Nephron progenitor cell (in vitro differentiated cells): ENCODE measurements at regions not wholly inside any gene's neighbourhood (a gene's known extent, or its start where the extent isn't known, plus 50 kb on each side); places are given as distances from the start of the nearest gene placed in this dataset.
A peak's percentile ranks its signal among the peaks of the same experiment; 100 is the strongest.

ENCODE experiments used
- DNase-seq: peaks from one replicate; pipeline ENCODE4 v3.0.0; 2021
- H3K27ac Mint-ChIP-seq: 2 replicates; pipeline ENCODE4 v1.8.0; 2021; ENCODE audit warnings: mild to moderate bottlenecking, moderate library complexity, mixed read lengths
- H3K27me3 Mint-ChIP-seq: 2 replicates; pipeline ENCODE4 v1.8.0; 2021; ENCODE audit warnings: mild to moderate bottlenecking, low read depth, mixed read lengths; ENCODE audit not compliant: poor library complexity
- H3K36me3 Mint-ChIP-seq: 2 replicates; pipeline ENCODE4 v1.8.0; 2021; ENCODE audit warnings: low read depth, mixed read lengths
- H3K4me1 Mint-ChIP-seq: 2 replicates; pipeline ENCODE4 v1.8.0; 2021; ENCODE audit warnings: mixed read lengths
- H3K4me3 Mint-ChIP-seq: 2 replicates; pipeline ENCODE4 v1.8.0; 2021; ENCODE audit warnings: mild to moderate bottlenecking, moderate library complexity, mixed read lengths
- H3K9me3 Mint-ChIP-seq: 2 replicates; pipeline ENCODE4 v1.8.0; 2021; ENCODE audit warnings: mild to moderate bottlenecking, moderate library complexity, mixed read lengths
- TF ChIP-seq, protein P1 (sequence below): fragments of 200-600 bp; sonication (generic); IDR thresholded peaks from 2 replicates; pipeline ENCODE4 v1.5.0; 2021; ENCODE audit warnings: antibody characterized with exemption

GRCh38 chr4:180541678-180542077 is 1701.5 kb upstream of the TENM3 start:
- no peaks in the 10 kb centered on the region for H3K36me3 Mint-ChIP-seq
- no peak for DNase-seq
- TF ChIP-seq, protein P1, sequence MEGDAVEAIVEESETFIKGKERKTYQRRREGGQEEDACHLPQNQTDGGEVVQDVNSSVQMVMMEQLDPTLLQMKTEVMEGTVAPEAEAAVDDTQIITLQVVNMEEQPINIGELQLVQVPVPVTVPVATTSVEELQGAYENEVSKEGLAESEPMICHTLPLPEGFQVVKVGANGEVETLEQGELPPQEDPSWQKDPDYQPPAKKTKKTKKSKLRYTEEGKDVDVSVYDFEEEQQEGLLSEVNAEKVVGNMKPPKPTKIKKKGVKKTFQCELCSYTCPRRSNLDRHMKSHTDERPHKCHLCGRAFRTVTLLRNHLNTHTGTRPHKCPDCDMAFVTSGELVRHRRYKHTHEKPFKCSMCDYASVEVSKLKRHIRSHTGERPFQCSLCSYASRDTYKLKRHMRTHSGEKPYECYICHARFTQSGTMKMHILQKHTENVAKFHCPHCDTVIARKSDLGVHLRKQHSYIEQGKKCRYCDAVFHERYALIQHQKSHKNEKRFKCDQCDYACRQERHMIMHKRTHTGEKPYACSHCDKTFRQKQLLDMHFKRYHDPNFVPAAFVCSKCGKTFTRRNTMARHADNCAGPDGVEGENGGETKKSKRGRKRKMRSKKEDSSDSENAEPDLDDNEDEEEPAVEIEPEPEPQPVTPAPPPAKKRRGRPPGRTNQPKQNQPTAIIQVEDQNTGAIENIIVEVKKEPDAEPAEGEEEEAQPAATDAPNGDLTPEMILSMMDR, result no peak
- H3K9me3 Mint-ChIP-seq, result no peaks in the 10 kb centered on the region
- no peak overlapping the region for H3K4me3 Mint-ChIP-seq
- no peaks in the 10 kb centered on the region for H3K27me3 Mint-ChIP-seq
- H3K27ac Mint-ChIP-seq, result no peak overlapping the region
- peaks cover 28% of the 10 kb centered on the region for H3K4me1 Mint-ChIP-seq

GRCh38 chr4:180542445-180543100 is 1700.6 kb upstream of the TENM3 start:
- Mint-ChIP-seq H3K4me1 (peaks cover 26% of the 10 kb centered on the region), H3K27ac (no peak overlapping the region), H3K36me3 (no peaks in the 10 kb centered on the region), H3K27me3 (no peaks in the 10 kb centered on the region), H3K4me3 (no peak overlapping the region), H3K9me3 (no peaks in the 10 kb centered on the region)
- TF ChIP-seq, protein P1, result no peak
- no peak for DNase-seq

DNA sequence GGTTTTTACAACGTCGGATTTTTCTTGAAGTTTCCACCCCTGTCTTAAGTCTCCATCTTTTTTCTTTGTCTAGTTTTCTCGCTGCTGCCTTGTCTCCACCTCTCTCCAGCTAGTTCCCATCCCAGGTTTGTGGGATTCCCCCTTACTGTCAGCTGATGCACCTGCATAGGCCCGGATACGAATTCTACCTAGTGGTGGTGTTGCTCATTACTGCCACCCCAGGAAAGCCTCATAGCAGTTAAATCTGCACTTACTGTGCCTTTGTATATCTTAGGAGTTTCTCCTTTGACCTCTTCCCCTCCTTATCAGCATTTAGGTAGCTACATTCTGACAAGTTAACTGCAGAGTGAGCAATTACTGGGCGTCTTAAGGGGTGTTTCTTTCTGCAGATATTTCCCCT is 1693.1 kb upstream of the TENM3 start:
- Mint-ChIP-seq H3K36me3 (peaks cover 5% of the 10 kb centered on the region), H3K27me3 (peaks cover 6% of the 10 kb centered on the region), H3K9me3 (peaks cover 26% of the 10 kb centered on the region), H3K4me3 (no peak overlapping the region), H3K4me1 (no peaks in the 10 kb centered on the region), H3K27ac (no peak overlapping the region)
- TF ChIP-seq, protein P1, result no peak
- no peak for DNase-seq

DNA sequence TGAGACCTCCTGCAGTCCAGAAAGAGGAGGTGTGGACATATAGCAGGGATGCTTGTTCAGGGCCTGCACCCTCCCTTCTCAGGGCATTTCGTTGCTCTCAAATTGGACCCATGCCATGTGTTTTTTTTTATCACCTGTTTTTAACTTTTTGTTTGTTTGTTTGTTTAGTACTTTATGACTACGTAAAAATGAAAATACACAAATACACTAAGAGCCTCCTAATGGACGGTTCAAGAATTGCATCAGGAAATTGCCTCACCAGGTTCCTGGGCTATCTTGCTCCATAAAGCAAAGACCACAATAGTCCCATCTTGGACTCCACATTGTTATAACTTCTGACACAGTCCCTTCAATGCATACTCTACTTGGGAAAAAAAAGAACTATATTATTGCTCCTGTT is 1685.9 kb upstream of the TENM3 start:
- peaks cover 3% of the 10 kb centered on the region for H3K9me3 Mint-ChIP-seq
- TF ChIP-seq, protein P1, result peak; percentile 38
- peaks cover 15% of the 10 kb centered on the region for H3K4me1 Mint-ChIP-seq
- no peaks in the 10 kb centered on the region for H3K36me3 Mint-ChIP-seq
- no peak overlapping the region for H3K27ac Mint-ChIP-seq
- peaks cover 6% of the 10 kb centered on the region for H3K27me3 Mint-ChIP-seq
- no peak for DNase-seq
- no peak overlapping the region for H3K4me3 Mint-ChIP-seq

- H3K4me3 Mint-ChIP-seq, result no peak overlapping the region
- no peak overlapping the region for H3K27ac Mint-ChIP-seq
- peaks cover 6% of the 10 kb centered on the region for H3K27me3 Mint-ChIP-seq
Measured at GRCh38 chr4:180557950-180558349, 1685.3 kb upstream of the TENM3 start.

More at GRCh38 chr4:180557950-180558349, 1685.3 kb upstream of the TENM3 start:
- no peak for DNase-seq
- TF ChIP-seq, protein P1, result no peak
- Mint-ChIP-seq H3K36me3 (no peaks in the 10 kb centered on the region), H3K4me1 (peaks cover 15% of the 10 kb centered on the region), H3K9me3 (peaks cover 3% of the 10 kb centered on the region)
